HG02610 (cell line): ENCODE measurements at regions not wholly inside any gene's neighbourhood (a gene's known extent, or its start where the extent isn't known, plus 50 kb on each side); places are given as distances from the start of the nearest gene placed in this dataset.
"Not testable (repeated sequence)": the region's sequence is repeated elsewhere in the genome, so short reads cannot be mapped to it uniquely, and the experiment has no call there.

ENCODE experiments used
- ATAC-seq: cut with Tn5 transposase; IDR thresholded peaks from one replicate; pipeline ENCODE4 v1.9.1; 2021; ENCODE audit warnings: mild to moderate bottlenecking, moderate library complexity; ENCODE audit not compliant: unreplicated experiment

GRCh38 chr18:28771849-28772248 lies 594.9 kb upstream of the CDH2 start:
- no peak for ATAC-seq

DNA sequence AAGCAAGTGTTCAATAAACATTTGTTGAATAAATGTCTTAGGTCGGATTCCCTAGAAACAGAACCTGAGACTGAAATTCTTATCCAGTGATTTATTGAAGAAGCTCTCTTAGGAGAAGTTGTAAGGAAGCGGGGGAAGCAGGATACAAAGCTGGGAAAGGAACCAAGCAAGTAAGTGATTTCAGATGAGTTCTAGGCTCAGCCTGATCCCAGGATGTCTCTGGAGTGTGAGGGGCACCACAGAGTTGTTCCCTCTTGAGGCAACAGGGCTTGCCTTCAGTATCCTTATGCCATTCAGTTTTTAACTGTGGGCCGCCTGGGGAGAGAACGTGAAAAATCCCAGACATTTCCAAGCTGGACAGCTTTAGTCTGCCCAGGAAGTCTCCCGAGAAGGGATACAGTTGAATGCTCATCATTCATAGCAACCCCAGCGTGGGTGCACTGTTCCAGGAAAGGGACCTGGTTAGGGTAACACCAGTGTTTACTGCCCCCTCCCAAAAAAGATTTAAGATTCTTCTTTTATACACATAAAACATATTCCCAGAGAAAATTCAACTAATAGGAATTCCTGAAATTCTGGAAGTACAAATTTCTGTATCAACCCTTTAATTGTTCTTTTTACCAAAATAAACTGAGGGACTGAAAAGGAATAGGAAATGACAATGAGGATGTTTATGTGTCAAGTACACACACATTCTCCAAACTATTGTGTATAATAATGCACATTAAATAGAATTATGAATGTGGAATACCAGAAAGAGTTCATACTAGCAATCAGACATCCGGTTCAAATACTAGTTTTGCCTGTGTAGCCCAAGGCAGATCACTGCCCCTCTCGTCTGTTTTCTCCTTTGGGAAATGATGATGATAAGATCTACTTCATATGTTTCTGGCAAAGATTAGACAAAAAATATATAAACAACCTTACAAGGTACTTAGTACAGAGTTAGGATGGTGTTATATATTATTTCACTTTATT lies 592.1 kb upstream of the CDH2 start:
- no peak for ATAC-seq

DNA sequence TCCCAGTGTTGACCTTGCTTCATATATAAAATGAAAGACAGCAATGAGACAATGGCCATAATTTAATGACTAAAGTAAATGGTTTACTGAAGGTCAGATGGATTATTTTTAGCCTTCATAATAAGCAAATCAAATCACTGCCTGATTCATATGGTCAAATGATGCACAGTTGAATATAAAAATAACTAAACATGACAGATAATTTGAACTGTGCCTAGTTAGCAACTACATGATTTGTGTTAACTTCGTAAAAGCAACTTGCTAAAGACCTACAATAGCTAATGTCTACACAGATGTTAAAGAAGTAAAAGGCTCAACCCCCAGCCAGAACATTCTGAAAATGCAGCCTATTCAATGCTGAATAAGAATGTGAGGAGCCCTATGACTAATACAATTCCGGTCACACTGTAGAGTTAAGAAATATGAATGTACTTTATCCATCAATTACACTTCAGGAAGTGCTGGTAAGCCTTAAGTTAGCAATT lies 590.8 kb upstream of the CDH2 start:
- ATAC-seq: no peak

- no peak for ATAC-seq
These were observed 590.3 kb upstream of the CDH2 start for GRCh38 chr18:28767201-28767600.

GRCh38 chr18:28766721-28767120 lies 589.8 kb upstream of the CDH2 start:
- no peak for ATAC-seq

GRCh38 chr18:28766027-28766426 lies 589.1 kb upstream of the CDH2 start:
- no peak for ATAC-seq

GRCh38 chr18:28760299-28760698 lies 583.4 kb upstream of the CDH2 start:
- ATAC-seq: no peak

DNA sequence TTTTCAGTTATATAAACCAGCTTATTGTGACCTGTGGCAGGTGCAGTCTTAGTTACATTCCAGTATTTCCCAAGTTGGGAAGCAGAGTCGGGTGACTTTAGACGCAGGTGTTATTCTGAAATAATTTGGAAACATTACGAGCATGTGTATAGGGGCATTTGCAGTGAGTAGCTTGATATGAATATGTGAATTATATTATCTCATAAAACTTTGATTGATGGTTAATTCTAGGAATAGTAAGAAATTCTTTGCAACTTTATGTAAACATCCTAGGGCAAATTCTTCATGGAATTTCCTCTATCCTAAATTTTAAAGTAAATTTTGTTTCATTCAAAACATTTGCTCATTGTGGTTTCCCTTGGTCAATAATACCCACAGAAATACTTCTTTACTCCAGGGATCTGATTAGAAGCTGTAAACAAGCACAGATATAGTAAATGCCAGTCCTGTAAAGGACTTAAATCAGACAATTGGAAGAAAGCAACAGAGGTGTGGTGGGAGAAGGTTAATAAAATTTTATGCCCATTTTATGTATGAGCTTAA lies 580.6 kb upstream of the CDH2 start:
- ATAC-seq: no peak

GRCh38 chr18:28743115-28743514 lies 566.2 kb upstream of the CDH2 start:
- ATAC-seq: no peak

GRCh38 chr18:28740575-28740974 lies 563.6 kb upstream of the CDH2 start:
- ATAC-seq: no peak

DNA sequence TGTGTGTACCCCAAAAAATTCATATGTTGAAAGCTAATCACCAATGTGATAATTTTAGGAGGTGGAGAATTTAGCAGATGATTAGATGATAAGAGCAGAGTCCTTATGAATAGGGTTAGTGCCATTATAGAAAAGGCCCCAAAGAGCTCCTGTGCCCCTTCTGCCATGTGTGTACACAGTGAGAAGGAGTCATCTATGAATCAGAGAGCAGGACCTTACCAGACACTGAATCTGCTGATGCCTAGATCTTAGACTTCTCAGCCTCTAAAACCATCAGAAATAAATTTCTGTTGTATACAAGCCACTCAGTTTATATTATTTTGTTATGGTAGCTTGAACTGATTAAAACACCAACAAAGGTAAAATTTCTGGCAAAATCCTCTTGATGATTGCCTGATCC lies 560.0 kb upstream of the CDH2 start:
- no peak for ATAC-seq

DNA sequence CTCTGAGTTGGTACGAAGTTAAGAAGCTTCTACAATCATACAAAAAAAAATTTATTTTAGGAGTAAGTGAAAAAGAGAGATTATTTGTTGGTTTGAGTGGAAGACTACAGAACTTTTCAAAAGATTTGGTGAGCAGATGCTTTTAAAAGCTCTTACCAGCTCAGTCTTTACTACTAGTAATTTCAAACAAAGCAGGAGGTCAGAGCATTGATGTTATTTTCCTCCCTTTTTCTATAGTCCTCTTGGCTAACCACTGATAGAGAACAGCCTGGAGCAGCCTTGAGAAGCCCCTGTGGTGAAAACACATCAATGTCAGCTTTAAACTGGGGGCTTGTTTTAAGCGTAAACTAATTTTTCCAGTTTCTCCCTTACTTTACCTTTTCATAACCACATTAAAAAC lies 559.3 kb upstream of the CDH2 start:
- no peak for ATAC-seq

- no peak for ATAC-seq
These were observed 558.8 kb upstream of the CDH2 start for GRCh38 chr18:28735731-28736130.

DNA sequence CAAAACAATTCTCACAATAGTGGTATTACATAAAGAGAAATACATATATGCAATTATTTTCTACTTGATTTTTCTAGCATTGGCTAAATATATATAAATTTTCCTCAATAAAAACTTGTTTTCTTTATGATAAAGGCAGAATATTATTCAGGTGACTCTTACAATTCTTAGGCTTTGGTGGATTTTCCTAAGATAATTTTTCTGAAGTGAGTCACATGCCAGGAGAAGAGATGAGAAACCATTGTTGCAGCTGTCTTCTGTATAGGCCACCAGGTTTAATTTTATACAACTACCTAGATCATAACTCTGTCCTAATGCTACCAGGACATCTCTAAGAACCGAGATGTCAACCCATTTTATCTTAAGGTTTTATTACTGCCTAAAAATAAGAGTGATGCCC lies 552.4 kb upstream of the CDH2 start:
- no peak for ATAC-seq

DNA sequence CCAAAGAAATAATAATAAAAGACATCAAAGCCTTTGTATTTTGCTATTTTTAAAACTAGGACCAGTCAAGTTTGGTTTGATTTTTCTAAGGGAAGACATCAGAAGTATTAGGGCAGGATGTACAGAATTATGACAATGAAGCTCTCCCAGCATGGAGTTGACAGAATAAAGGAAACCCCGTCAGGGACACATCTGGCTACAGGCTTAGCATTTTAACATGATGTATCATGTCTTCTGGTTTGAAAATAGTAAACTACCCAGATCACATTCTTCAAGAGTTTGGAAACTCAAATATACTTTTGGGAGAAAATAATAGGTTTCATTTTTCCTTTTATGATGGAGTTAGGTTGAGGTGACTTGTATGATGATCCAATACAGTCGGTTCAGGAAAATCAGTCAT lies 552.0 kb upstream of the CDH2 start:
- ATAC-seq: no peak

DNA sequence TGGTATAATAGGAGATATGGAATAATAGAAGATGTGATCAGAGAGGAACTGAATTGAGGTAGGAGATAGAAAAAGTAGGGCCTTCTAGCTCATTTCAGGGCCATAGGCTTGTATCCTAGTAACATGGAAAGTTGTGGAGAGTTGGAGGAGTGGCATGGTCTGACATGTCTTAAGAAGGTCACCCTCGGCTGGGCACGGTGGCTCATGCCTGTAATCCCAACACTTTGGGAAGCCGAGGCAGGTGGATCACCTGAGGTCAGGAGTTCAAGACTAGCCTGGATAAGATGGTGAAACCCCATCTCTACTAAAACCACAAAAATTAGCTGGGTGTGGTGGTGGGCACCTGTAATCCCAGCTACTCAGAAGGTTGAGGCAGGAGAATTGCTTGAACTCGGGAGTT lies 550.3 kb upstream of the CDH2 start:
- ATAC-seq: not testable (repeated sequence)

- no peak for ATAC-seq
These were observed 548.9 kb upstream of the CDH2 start for GRCh38 chr18:28725876-28726275.

GRCh38 chr18:28723506-28723905 lies 546.6 kb upstream of the CDH2 start:
- no peak for ATAC-seq

DNA sequence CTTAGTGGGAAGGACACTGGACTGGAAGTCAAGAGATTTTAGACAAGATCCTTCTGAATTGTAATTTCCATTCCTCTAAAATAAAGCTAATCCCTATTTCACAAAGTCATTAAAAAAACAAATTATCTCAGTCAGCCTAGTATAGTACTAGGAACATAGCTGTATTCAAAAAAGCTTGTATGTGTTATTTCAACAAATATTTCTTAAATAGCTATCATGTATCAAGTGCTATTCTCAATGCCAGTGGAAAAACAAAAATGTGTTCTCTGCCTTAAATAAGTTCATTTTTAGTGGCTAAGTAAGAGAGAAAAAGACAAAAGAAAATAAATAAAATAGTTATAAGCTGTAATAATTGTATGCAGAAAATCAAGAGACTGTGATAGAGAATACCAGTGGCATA lies 541.8 kb upstream of the CDH2 start:
- ATAC-seq: no peak

GRCh38 chr18:28716338-28716737 lies 539.4 kb upstream of the CDH2 start:
- no peak for ATAC-seq

DNA sequence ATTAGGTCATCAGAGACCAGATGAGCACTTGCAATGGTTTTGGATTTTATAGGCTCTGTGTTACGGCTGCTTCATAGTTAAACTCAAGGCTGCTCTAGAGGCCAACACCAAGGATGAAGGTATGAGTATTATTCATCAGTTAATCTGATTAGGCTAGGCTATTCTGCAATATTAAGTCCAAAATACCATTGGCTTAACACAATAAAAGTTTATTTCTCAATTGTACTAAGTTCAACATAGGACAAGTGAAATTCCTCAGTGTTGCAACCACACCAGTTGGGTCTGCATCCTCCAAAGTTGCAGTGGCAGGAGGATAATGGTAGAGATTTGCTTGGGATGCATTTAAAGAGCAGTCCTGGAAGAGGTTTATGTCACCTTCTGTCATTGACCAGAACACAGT lies 538.3 kb upstream of the CDH2 start:
- ATAC-seq: no peak

GRCh38 chr18:28714498-28714897 lies 537.6 kb upstream of the CDH2 start:
- ATAC-seq: no peak
